Stomach (tissue), 8 donors: ENCODE measurements at regions not wholly inside any gene's neighbourhood (a gene's known extent, or its start where the extent isn't known, plus 50 kb on each side); places are given as distances from the start of the nearest gene placed in this dataset.

Source experiments
- DNase-seq, 2 donors: peaks; one replicate each; pipeline versions ENCODE4 v3.0.0 to v3.0.0-alpha.2; 2013 to 2019
- H3K27ac ChIP-seq, 5 donors: fragments of 200-600 bp in 4 of 5; sonication (generic) in 4 of 5; one replicate each; pipeline ENCODE4 v1.5.1; 2013 to 2019; ENCODE audit warnings: mild to moderate bottlenecking in 1 of 5, moderate library complexity in 1 of 5
- H3K27me3 ChIP-seq, 3 donors: fragments of 200-600 bp; sonication (generic); one replicate each; pipeline ENCODE4 v1.5.1; 2017 to 2019; ENCODE audit warnings: mixed run types in 1 of 3
- H3K36me3 ChIP-seq, 4 donors: fragments of 200-600 bp; sonication (generic); 1 replicate in 3 of 4; 2 replicates in 1 of 4; pipeline ENCODE4 v1.5.1; 2016 to 2019
- H3K4me1 ChIP-seq, 4 donors: fragments of 200-600 bp; sonication (generic); one replicate each; pipeline ENCODE4 v1.5.1; 2016 to 2019
- H3K4me3 ChIP-seq, 4 donors: fragments of 200-600 bp; sonication (generic) in 3 of 4; one replicate each; pipeline ENCODE4 v1.5.1; 2016 to 2019; ENCODE audit warnings: mild to moderate bottlenecking in 1 of 4
- H3K9me3 ChIP-seq, 4 donors: fragments of 200-600 bp; sonication (generic); one replicate each; pipeline ENCODE4 v1.5.1; 2016 to 2019
- EP300 ChIP-seq: sonication (generic); formaldehyde crosslinking; IDR thresholded peaks from one replicate; pipeline ENCODE4 v1.6.1; 2017; ENCODE audit warnings: antibody characterized with exemption
- POLR2A ChIP-seq, 4 donors: fragments of 450-650 bp; IDR thresholded peaks; one replicate each; pipeline ENCODE4 v1.6.1; 2016; ENCODE audit warnings: antibody characterized with exemption in 4 of 4, control low read depth in 2 of 4, mild to moderate bottlenecking in 1 of 4, moderate library complexity in 1 of 4
- POLR2AphosphoS5 ChIP-seq, 3 donors: sonication (generic); formaldehyde crosslinking; IDR thresholded peaks; one replicate each; pipeline ENCODE4 v1.6.1; 2016; ENCODE audit warnings: antibody characterized with exemption in 3 of 3
- WGBS, 5 donors: extraction: QIAGEN DNeasy Blood & Tissue Kit in 3 of 5; methylation state at CpG; one replicate each; pipeline versions ENCODE4 v1.1.5 to v1.1.7; 2013 to 2018; 5-methylcytosine and 5-hydroxymethylcytosine counted together
- intact Hi-C: fragments of 100-400 bp; cut with DNase I; formaldehyde crosslinking; loops from one replicate; pipeline ENCODE4 v1.15.1; 2023; ENCODE audit warnings: low total_unique reads
- TF ChIP-seq, protein P1 (sequence below), 7 experiments: fragments of 450-650 bp in 4 of 7; fragments of 200-600 bp in 3 of 7; sonication (generic) in 3 of 7; IDR thresholded peaks; one replicate each; pipeline ENCODE4 v1.5.1; 2016 to 2019; ENCODE audit warnings: antibody characterized with exemption in 7 of 7, control low read depth in 2 of 7, mild to moderate bottlenecking in 1 of 7
- donor health status: healthy with polysubstance abuse.
- donor health status: Bipolar disorder and iron deficiency.
- donor health status: healthy.

DNA sequence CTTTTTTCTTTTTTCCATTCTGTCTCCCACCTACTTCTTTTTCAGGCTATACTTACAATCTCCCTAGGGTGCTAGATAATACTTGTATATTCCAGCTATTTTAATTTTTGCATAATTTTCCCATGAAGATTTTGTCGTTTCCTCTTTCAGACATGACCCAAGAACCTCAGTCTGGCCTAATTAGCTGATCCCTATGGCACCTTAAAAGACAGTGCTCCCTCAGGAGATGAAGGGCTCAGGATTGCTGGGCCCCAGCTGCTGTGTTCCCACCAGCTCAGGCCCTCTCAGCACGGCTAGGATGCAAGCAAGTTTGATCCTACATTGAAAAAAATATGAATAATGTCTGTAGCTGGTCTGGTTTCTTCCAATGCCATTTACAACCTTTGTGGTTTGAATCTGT lies 55.0 kb upstream of the RGS5 start:
- peaks cover 0 to 8% (median 0%) of the 10 kb centered on the region in 4 donors for H3K4me1 ChIP-seq
- TF ChIP-seq POLR2A (IDR thresholded peaks at IDR 0.05) (no peak), EP300 (no peak), POLR2AphosphoS5 (IDR thresholded peaks at IDR 0.05) (no peak)
- TF ChIP-seq, protein P1, sequence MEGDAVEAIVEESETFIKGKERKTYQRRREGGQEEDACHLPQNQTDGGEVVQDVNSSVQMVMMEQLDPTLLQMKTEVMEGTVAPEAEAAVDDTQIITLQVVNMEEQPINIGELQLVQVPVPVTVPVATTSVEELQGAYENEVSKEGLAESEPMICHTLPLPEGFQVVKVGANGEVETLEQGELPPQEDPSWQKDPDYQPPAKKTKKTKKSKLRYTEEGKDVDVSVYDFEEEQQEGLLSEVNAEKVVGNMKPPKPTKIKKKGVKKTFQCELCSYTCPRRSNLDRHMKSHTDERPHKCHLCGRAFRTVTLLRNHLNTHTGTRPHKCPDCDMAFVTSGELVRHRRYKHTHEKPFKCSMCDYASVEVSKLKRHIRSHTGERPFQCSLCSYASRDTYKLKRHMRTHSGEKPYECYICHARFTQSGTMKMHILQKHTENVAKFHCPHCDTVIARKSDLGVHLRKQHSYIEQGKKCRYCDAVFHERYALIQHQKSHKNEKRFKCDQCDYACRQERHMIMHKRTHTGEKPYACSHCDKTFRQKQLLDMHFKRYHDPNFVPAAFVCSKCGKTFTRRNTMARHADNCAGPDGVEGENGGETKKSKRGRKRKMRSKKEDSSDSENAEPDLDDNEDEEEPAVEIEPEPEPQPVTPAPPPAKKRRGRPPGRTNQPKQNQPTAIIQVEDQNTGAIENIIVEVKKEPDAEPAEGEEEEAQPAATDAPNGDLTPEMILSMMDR (IDR thresholded peaks at IDR 0.05): no peak
- H3K4me3 ChIP-seq: no peak overlapping the region
- H3K36me3 ChIP-seq: no peaks in the 10 kb centered on the region
- 58 to 81% (median 63%) methylated on average over 2 of the region's 2 CpGs for WGBS, 5 donors
- no peak for DNase-seq
- H3K9me3 ChIP-seq: no peaks in the 10 kb centered on the region
- intact Hi-C loops: no loop called here
- H3K27ac ChIP-seq: peak overlapping the region in 1 of 5 donors; percentile 16
- no peaks in the 10 kb centered on the region for H3K27me3 ChIP-seq

DNA sequence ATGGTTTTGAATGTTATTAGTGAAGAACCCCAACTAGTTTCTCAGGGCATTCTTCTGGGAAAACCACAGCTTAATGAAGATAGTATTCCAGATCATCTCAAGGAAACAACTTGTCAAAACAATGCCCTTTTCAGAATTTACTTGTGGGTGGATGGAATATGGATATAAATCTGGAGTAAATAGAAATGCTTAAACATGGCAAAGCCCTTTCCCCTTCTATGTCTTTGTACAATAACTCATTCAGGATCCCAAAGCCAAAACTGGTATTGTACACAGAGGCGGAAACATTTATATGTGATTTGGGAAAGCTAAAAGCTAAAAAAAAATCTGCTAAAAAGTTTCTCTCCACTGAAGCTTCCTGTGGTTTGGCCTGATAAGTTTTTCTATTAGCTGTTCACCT lies 55.5 kb upstream of the RGS5 start:
- Histone ChIP-seq H3K27me3 (no peaks in the 10 kb centered on the region), H3K4me1 (peaks cover 0 to 8% (median 0%) of the 10 kb centered on the region in 4 donors), H3K27ac (peak overlapping the region in 1 of 5 donors; percentile 18), H3K9me3 (no peaks in the 10 kb centered on the region), H3K36me3 (no peaks in the 10 kb centered on the region), H3K4me3 (no peak overlapping the region)
- DNase-seq: no peak
- TF ChIP-seq, protein P1 (IDR thresholded peaks at IDR 0.05): no peak
- TF ChIP-seq POLR2A (IDR thresholded peaks at IDR 0.05) (no peak), POLR2AphosphoS5 (IDR thresholded peaks at IDR 0.05) (no peak), EP300 (no peak)
- intact Hi-C loops: no loop called here
- WGBS, 5 donors: 27 to 48% (median 35%) methylated on average over 1 of the region's 1 CpG

DNA sequence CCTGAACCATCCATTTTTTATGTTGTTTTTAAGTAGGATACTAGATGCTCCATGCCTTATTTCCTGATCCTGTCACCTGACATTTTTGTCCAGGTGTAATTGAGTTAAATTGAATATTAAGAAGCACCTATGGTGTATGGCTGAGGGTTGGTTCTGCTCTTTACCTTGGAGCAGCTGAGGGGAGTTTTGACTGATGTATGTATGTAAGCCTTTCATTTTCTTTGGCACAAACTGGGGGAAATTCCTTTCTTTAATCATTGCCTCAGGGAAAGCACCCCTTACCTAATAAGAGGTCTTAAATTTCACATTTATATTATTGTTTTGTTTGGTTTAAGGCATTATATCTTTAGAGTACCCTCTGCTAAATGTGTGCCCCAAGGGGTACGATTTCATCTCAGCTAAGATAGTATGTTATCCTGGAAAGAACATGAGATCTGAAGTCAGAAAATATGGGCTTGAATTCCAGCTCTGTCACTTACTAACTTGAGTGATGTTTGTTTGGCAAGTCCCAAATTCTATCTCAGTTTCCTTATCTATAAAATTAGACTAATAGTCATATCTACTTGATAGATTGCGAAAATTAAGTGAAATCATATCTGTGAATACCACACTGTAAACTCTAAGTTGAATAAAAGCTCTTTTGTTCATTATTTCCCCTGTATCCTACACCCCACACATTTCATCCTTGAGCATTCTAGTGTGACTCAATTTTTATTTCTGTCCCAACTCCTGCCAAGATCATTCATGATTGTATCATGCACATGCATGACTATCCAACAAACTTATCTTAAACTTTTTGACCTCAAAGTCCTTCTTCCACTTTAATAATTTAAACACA lies 57.7 kb upstream of the NUF2 start:
- Histone ChIP-seq H3K27me3 (no peaks in the 10 kb centered on the region), H3K4me3 (no peak overlapping the region), H3K4me1 (peaks cover 0 to 2% (median 0%) of the 10 kb centered on the region in 4 donors), H3K36me3 (no peaks in the 10 kb centered on the region), H3K27ac (no peak overlapping the region), H3K9me3 (no peaks in the 10 kb centered on the region)
- TF ChIP-seq POLR2AphosphoS5 (IDR thresholded peaks at IDR 0.05) (no peak), EP300 (no peak), POLR2A (IDR thresholded peaks at IDR 0.05) (no peak)
- TF ChIP-seq, protein P1 (IDR thresholded peaks at IDR 0.05): no peak
- WGBS, 5 donors: 36 to 53% (median 46%) methylated on average over 2 of the region's 2 CpGs
- intact Hi-C loops: no loop called here
- no peak for DNase-seq

DNA sequence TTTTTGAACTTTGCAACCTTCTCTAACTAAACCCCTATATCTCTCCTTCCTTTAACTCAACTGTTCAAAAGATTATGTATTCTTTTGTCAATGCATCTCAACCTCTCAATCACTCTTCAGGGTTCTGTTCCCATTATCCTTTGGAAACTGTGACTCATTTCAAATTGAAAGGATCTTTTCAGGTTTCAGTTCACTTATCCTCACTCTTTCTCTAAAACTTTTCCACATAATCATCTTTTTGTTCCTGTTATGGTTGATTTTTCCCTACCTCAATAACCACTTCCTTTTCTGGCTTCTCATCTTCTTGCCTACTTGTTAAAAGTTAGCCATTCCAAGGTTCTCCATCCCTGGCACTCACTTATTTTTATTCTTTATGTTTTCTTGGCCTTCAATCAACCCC lies 56.2 kb upstream of the NUF2 start:
- H3K4me3 ChIP-seq: no peak overlapping the region
- H3K27ac ChIP-seq: no peak overlapping the region
- DNase-seq: no peak
- H3K36me3 ChIP-seq: no peaks in the 10 kb centered on the region
- intact Hi-C loops: no loop called here
- no peaks in the 10 kb centered on the region for H3K9me3 ChIP-seq
- H3K4me1 ChIP-seq: no peaks in the 10 kb centered on the region
- H3K27me3 ChIP-seq: no peaks in the 10 kb centered on the region
- TF ChIP-seq EP300 (no peak), POLR2AphosphoS5 (IDR thresholded peaks at IDR 0.05) (no peak), POLR2A (IDR thresholded peaks at IDR 0.05) (no peak)
- TF ChIP-seq, protein P1 (IDR thresholded peaks at IDR 0.05): no peak
